ENCODE measurements at regions not wholly inside any gene's neighbourhood (a gene's known extent, or its start where the extent isn't known, plus 50 kb on each side); places are given as distances from the start of the nearest gene placed in this dataset.

GRCh38 chr15:66912441-66912840, 153.0 kb upstream of the SMAD3 start:
- no TSS peak for BruUV-seq (replicated peaks)
- WGBS (ENCODE audit: insufficient coverage, insufficient replicate concordance, low lambda C conversion rate, missing lambda C conversion rate): 40% methylated on average over 7 of the region's 7 CpGs

More at GRCh38 chr15:66912441-66912840, 153.0 kb upstream of the SMAD3 start:
- Histone ChIP-seq H2AFZ (ENCODE audit: control insufficient read depth, low read depth, low read length) (no peak overlapping the region), H3K27me3 (replicated peaks in 1 of 2; ENCODE audit: control insufficient read depth in 2 of 2, insufficient read depth in 2 of 2, low read length in 1 of 2) (no peaks in the 10 kb centered on the region; a peak in 1 of 4 replicates), H3K4me2 (ENCODE audit: control insufficient read depth, insufficient read depth) (no peak overlapping the region), H3K9ac (ENCODE audit: control insufficient read depth, insufficient read depth, low read length) (no peak overlapping the region), H3K9me3 (replicated peaks; ENCODE audit: control insufficient read depth, insufficient read depth, low read length) (no peaks in the 10 kb centered on the region; the same call in 2 of the 3 replicates), H4K20me1 (ENCODE audit: control insufficient read depth, insufficient read depth) (no peaks in the 10 kb centered on the region), H3K36me3 (ENCODE audit: control insufficient read depth in 2 of 2, insufficient read depth in 2 of 2, low read length in 1 of 2) (no peaks in the 10 kb centered on the region), H3K79me2 (ENCODE audit: control insufficient read depth, insufficient read depth, low read length) (no peaks in the 10 kb centered on the region), H3K4me1 (ENCODE audit: control insufficient read depth, insufficient read depth, low read length) (peaks cover 15% of the 10 kb centered on the region), H3K4me3 (no peak overlapping the region), H3K27ac (ENCODE audit: control insufficient read depth, insufficient read depth) (no peak overlapping the region)
- CTCF ChIA-PET: interaction anchor here (1.0 to 1.7 kb wide), 2 partner anchors 9 to 34 kb away, joined by 4 read pairs; no protein-coding TSS in a partner anchor
- no peak for TF ChIP-seq ZNF592 (IDR thresholded peaks at IDR 0.05)
- peak; percentile 68; the same call in 1 of the 2 replicates for TF ChIP-seq SPI1 (IDR thresholded peaks at IDR 0.05; ENCODE audit: borderline replicate concordance, insufficient read depth, low read depth, low read length)
- DNase-seq (ENCODE audit: low read depth, low spot score): no peak
- intact Hi-C loops (cut with micrococcal nuclease; ENCODE audit: unreplicated experiment): no loop called here
- FAIRE-seq: no peak
- SMC1A ChIA-PET (ENCODE audit: uncharacterized antibody, unreplicated experiment): no interaction called here
- in situ Hi-C loops (cut with MboI): no loop called here
- peak; percentile 76 for ATAC-seq
- RAD21 ChIA-PET (ENCODE audit: unreplicated experiment): no interaction called here
- POLR2A ChIA-PET: no interaction called here
